22Rv1 (cell line): ENCODE measurements at regions not wholly inside any gene's neighbourhood (a gene's known extent, or its start where the extent isn't known, plus 50 kb on each side); places are given as distances from the start of the nearest gene placed in this dataset.

Experiments
- H3K27ac ChIP-seq: fragments of 450-650 bp; 2 replicates; pipeline ENCODE4 v1.5.1; 2017
- ZFX ChIP-seq: fragments of 450-650 bp; IDR thresholded peaks from 2 replicates; pipeline ENCODE4 v1.6.1; 2017; ENCODE audit warnings: antibody characterized with exemption, borderline replicate concordance
- TF ChIP-seq, protein P1 (sequence below): fragments of 450-650 bp; IDR thresholded peaks from 2 replicates; pipeline ENCODE4 v1.5.1; 2017; ENCODE audit warnings: mild to moderate bottlenecking

- no peak overlapping the region for H3K27ac ChIP-seq
- no peak for TF ChIP-seq ZFX
- TF ChIP-seq, protein P1, sequence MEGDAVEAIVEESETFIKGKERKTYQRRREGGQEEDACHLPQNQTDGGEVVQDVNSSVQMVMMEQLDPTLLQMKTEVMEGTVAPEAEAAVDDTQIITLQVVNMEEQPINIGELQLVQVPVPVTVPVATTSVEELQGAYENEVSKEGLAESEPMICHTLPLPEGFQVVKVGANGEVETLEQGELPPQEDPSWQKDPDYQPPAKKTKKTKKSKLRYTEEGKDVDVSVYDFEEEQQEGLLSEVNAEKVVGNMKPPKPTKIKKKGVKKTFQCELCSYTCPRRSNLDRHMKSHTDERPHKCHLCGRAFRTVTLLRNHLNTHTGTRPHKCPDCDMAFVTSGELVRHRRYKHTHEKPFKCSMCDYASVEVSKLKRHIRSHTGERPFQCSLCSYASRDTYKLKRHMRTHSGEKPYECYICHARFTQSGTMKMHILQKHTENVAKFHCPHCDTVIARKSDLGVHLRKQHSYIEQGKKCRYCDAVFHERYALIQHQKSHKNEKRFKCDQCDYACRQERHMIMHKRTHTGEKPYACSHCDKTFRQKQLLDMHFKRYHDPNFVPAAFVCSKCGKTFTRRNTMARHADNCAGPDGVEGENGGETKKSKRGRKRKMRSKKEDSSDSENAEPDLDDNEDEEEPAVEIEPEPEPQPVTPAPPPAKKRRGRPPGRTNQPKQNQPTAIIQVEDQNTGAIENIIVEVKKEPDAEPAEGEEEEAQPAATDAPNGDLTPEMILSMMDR = no peak
Observed at GRCh38 chr12:90396556-90396955, 558.4 kb downstream of the CCER1 start.

- H3K27ac ChIP-seq = no peak overlapping the region
Observed at GRCh38 chr12:90393652-90394051, 561.3 kb downstream of the CCER1 start.

GRCh38 chr12:90393089-90393488, 561.9 kb downstream of the CCER1 start:
- H3K27ac ChIP-seq = no peak overlapping the region
- TF ChIP-seq, protein P1 = no peak

More at GRCh38 chr12:90393652-90394051, 561.3 kb downstream of the CCER1 start:
- TF ChIP-seq, protein P1 = no peak
- TF ChIP-seq ZFX = no peak

DNA sequence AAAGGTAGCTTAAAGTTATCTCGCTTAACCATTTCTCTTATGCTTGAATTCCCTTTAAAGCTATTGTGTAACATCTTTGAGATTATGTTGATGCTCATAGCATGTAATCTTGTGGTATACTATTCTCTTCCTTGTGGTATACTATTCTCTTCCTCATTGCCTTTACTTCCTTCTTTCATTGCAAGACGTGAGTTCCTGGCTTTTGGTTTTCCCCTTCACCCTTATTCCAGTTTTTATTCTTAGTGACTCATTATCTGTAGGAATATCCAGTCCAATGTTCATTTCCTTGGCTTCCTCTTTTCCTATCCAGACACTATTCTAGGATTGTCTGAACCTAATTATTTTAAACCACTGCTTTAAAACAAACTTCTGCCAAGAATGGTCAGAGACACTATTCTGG, 564.0 kb downstream of the CCER1 start:
- no peak for TF ChIP-seq ZFX
- TF ChIP-seq, protein P1 = no peak
- H3K27ac ChIP-seq = no peak overlapping the region

DNA sequence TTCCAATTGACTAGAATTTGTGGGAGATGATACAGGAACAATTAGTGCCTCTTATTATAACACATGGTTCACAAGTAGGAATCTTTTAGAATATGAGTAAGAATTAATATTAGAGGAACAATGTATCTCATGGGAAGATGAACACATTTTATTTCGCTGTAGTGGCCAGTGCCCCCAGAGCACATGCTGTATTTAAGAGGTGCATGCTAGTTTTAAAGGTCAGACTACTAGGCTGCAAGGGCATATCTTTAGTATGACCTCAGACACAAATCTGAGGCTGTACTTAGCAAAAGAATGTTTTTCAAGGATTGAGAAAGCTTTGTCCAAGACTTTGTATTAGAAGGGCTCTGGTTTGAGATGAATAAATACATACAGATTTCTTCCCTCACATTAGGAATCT, 586.9 kb downstream of the CCER1 start:
- TF ChIP-seq, protein P1 = no peak
- TF ChIP-seq ZFX = no peak
- no peak overlapping the region for H3K27ac ChIP-seq

DNA sequence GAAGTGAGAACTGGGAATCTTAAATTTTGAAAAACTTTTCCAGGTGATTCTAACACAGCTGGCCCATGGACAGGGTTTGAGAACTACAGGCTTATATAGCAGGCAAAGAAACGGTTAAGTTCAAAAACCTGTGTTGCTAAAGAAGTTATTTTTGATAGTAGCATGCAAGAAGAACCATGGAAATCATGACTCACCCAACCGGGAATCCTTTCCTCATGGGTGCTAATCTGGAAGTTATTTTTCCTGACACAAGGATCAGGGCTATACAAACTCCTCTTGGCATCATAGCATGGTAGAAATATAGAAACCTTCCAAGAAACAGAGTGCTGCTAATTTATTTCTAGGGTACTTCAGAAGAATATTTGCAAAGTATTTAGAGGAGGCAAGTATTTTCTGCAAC, 588.7 kb downstream of the CCER1 start:
- TF ChIP-seq, protein P1 = no peak
- no peak for TF ChIP-seq ZFX
- no peak overlapping the region for H3K27ac ChIP-seq

- no peak for TF ChIP-seq ZFX
- TF ChIP-seq, protein P1 = no peak
- no peak overlapping the region for H3K27ac ChIP-seq
Observed at GRCh38 chr12:90360300-90360699, 594.7 kb downstream of the CCER1 start.
